ENCODE measurements at regions not wholly inside any gene's neighbourhood (a gene's known extent, or its start where the extent isn't known, plus 50 kb on each side); places are given as distances from the start of the nearest gene placed in this dataset.
A peak's percentile ranks its signal among the peaks of the same experiment; 100 is the strongest.
"Not testable (repeated sequence)": the region's sequence is repeated elsewhere in the genome, so short reads cannot be mapped to it uniquely, and the experiment has no call there.

DNA sequence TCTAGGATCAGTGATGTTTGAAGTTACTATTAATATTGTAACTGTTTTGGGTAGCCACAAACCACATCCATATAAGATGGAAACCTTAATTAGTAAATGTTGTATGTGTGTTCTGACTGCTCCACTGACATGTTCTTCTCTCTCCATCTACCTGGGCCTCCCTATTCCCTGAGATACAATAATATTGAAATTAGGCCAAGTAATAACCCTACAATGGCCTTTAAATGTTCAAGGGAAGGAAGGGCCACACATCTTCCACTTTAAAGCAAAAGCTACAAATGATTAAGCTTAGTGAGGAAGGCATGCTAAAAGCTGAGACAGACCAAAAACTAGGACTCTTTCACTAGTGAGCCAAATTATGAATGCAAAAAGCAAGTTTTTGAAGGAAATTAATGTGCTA lies 176.4 kb upstream of the ANK3 start:
- DNase-seq: no peak

DNA sequence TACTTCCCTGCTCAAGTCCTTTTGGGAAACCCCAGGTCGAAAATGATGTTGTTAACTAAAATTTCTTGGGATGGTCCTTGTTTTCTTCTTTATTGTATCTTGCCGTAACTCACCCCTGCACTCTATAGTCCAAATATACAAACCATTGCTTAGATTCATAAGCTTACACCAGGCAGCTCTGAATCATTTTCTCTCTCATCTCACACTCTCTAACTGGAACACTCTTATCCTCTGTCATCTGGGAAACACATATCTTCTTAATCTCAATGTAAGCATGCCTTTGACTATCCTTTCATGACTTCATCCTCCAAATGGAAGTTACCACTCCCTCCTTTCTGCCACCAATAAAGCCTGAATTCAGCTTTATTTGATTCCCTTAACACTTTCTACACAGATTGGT lies 175.8 kb upstream of the ANK3 start:
- DNase-seq: no peak

DNA sequence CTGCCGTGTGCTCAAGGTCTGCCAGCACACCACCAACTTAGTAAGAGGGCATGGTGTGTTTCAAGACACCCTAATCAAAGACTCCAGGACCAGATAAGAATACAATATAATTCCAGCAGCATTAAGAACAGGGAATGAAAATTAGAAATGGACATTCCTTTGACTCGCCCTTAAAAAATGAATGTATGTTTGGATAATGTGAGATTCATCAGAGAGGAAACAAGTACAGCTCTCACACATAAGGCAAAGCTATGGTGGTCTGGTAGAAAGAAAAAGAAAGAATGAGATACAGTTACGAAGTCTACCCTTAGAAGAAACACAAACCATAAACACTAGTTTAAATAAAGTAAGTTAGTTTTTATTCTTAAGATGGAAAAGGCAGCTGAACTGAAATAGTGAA lies 174.8 kb upstream of the ANK3 start:
- DNase-seq: peak; percentile 40

DNA sequence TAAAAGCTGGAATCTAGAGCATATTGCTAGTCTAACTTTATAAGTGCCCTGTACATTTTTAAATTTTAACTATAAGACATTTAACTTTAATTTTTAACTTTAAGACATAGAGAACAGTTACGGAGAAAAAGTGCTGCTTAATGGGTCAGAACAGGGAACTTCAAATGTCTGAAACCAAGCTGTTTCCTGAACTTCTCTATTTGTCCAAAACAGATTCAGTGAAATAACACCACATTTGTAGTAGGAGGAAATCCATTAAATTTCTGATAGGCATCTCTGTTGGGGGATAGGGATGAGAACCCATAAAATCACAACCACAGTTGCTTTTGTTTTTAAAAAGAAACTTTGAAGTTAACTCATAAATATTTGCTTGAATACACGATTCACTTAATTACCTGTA lies 170.8 kb upstream of the ANK3 start:
- DNase-seq: no peak

DNA sequence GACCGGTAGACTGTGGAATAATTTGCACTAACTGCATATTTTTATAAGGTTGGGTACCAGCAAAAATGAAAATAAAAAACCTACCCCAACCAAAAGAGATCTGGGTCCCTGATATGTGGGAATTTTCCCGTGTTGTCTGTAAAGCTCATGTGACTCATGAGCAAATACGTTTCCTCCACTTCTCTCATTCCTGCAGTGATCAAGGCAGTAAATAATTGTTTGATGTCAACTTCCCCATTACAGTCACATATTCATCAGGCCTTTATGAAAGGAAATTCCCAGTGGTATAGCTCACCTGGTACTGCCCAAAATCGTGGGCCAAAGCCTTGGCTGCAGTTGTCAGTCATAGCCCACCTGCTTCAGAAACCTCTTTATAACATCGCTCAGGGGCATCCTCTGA lies 166.0 kb upstream of the ANK3 start:
- no peak for DNase-seq

DNA sequence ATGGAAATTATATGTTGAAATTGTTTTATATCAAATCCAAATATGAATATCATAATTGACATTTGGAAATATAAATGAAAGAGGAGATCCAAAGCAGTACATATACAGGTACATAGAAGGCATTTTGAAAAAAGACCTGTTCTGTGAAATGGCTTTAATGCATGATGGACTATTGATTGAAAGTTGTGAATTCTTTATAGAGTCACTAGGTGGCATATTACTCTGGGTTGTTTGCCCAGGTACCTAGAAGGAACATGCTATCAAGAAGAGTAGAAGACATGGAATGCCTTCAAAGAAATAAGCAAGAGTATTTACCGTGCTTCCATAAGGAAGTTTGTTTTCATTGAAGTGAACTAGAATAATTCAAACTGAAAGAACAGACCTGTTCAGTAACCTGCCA lies 160.0 kb upstream of the ANK3 start:
- DNase-seq: no peak

DNA sequence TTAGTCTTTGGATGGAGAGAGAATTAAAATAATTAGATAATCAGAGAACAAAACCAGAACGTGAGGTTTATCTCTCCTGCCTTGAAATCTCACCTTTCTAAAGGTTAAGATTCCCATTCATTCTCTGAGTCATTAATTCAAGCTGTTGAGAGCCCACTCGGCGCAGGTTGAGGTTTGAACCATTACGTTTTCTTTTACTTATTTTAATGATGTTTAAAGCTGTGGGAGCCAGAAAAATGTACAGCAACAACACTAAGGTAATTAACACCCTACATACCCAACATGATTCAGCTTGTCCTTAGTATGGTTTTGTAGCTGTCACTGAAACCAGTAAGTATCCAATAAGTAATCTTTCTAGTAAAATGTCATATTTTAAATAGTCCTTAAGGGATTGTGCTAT lies 153.0 kb upstream of the ANK3 start:
- no peak for DNase-seq

DNA sequence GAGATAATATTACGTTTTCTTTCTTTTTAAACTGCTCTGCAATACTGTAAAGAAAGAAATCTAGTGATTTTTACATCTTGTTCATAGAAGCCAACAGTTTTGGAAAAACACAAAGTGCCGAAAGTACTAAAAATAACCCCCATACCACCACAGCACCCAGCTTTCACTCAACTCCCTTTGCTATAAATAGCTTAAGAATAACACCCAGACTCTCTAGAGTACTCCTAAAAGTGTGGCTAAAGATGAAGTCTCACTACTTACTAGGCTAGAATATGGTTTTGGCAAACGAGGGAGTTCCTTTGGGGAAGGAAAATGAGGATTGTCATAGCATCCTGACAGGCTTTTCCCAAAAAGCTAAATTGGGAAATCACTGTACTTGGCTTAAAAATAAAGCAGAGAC lies 151.8 kb upstream of the ANK3 start:
- DNase-seq: no peak

DNA sequence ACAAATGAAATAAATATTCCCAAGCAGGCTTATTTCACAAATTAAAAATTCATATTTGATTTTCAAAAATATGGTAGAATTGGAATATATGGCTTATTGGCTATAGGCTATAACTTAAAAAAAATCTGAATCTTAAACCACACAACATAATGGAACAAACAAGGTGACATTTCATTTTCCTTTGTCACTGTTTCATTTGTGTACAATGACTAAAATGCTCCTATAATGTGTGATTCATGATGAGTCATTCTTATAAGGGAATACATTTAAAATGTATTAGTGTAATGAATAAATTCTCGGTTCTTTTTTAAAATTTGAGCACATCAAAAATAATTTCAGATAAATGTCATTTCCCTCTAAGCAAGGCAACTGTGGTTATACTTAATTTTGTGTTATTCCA lies 148.0 kb upstream of the ANK3 start:
- no peak for DNase-seq

DNA sequence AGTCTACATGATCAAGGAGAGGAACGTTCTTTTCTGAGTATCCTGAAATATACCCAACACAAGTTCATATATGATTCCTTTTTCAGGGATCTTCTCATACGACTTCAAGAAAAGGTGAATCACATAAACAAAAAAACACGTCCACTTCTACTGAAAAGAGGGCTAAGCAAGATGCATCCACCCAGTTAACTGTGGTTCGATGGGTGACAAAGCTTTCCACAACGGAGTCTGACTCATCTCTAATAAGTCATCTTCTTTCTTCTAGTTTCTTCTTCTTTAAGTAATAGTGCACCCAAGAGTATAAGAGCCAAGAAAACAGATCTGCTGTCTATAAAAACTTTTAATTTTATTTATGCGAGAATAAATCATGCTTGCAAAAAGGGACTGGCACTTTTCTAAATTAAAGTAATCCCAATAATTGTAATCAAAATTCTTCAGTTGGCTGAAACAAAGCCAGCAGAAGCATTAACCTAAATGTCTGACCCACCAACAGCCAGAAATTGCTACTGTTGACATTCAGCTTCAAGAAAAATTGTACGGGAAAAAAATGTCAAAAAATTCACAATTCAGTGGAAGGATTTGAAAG lies 146.9 kb upstream of the ANK3 start:
- peak; percentile 48 for DNase-seq

DNA sequence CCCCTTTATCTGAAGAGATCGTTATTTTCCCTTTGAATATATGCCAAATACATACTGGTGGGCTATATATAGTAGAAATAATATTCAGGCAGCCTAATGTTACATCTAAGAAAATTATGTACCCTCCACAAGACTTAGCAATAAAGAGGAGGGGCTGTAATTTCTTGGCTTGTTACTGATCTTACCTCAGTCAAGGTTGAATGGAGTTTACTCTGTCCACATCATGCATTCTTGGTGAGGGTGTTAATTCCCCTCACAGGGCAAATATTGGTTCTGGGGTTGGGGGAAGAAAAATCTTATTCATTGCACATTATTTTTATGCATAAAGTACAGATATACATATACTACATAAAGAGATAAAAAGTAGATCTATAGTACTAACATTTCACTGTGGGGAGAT lies 145.8 kb upstream of the ANK3 start:
- no peak for DNase-seq

DNA sequence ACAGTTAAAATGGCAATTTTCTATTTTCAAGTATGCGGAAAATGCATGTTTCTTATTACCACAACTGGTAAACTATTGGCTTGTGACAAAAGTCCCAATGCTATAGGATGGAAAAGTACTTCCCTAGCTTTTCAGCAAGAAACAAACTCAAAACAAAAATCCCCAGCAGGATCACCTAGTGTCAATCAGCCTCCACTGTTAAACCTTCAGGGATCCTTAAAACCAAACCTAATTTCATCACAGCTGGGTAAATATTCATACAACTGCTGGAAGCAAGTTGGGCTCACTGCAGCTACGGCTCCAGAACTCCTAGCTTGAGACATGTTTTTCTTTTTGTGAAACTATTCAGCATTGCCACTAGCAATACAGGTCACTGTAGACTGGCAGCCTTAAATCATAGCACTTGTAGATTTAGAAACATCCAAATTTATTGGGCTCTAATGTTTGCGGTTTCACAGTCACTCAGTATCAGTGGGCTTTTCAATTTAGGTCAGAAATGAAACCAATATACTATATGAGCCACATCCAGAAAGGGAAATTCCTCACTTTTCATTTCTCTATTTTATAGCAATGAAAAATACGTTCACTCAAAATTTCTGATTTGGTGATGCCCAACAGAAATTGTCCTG lies 145.2 kb upstream of the ANK3 start:
- no peak for DNase-seq

DNA sequence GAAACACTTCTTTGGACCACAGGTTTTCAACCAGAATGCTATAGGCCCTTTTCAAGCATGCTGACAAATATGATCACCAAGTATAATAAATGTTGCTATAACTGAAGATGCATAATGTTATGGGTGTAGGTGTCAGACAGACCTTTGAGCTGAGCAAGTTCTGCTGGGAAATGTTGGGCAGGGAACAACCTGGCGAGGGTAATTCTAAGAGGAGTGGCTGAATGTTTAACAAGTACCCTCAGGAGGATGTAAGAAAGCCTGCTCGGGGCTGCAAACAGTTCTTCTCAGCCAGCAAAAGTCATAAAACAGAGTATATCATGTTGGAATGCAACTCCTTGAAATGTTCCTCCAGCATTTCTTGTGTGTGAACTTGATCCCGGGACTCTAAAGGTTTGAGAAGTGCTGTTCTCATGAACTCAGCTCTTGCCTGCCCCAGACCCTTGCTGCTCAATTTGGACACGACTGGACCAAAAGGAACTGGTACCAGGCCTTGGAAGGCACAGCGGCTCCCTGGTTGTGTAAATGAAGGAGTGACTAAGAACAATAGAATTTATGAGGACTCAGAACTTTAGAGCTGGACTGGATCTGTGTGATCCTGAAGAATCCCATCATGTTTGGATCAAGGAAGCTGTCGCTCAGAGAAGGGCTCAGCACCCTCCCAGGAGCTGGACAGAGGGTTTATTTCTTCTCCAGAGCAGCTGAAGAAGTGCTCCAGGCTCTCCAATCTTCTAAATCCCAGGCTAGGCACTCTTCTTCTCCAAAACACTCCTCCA lies 143.2 kb upstream of the ANK3 start:
- DNase-seq: no peak

DNA sequence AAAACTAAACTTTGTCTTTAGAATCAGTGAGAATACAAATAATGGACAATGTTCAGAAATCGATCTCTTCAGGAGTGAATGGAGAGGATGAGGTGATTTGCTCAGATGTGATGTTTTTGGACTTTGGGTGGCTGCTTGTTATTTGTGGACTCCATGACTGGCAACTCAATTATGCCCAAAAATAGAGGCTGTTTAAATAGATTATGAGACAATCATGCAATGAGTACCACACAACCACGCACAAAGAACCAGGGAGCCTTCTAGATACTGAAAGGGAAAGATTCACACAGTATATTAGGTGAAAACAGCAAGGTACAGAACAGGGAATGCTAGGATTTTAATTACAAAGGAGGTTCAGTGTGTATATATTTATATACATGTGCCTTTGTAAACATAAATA lies 141.3 kb upstream of the ANK3 start:
- DNase-seq: no peak

DNA sequence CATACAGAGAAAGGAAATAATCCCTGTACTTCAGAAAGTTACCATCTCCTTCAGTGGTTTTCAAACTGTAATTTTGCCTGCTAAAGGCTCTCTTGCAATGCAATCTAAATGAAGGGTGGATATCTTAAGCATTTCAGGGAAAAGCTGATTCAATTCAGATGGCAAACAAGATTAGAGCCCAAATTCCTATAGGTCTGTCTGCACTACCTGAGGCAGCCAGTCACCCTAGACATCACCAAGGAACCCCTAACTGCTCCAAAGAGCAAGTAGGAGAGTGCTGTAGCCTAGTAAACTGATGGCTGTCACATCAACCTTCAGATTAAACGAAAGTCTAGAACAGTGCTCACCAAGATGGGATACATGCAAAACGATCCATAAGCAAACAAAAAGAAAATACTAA lies 138.0 kb upstream of the ANK3 start:
- DNase-seq: no peak

DNA sequence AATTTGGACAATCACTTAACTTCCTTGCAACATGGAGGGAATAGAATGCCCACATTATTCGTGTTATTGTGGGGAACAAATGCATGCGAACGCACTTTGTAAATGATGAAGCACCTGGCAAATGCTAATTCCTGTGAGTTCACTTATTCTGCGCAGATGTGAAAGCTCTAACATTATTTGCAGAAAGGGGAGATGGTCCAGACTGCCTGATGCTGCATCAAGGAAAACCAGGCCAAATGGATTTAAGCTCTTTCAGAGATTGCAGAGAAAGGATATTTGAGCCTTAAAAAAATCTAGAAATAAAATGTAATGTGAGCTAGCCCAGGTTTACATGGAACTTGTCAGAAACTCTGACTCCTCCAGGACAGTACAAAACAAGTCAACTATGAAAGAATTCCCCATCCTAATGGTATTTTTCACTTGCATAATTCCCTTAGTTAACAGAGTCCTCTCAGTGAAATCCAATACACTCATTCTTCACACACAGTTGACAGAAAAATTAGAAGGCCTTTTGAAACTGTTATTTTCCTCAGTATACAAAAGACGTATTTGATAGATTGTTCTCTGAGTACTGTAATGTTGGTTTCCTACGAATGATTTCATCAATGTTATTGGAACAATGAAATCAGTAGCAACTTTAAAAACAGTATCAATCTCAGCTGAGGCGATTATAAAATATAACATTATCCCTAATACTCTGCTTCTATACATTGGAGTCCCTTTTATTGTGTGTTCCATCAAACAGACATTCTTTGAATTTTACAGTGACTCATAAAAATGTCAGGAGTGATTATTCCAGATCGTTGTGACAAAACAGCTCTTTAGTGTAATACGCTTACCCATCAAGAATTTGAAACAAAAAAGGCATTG lies 136.3 kb upstream of the ANK3 start:
- DNase-seq: peak; percentile 44

DNA sequence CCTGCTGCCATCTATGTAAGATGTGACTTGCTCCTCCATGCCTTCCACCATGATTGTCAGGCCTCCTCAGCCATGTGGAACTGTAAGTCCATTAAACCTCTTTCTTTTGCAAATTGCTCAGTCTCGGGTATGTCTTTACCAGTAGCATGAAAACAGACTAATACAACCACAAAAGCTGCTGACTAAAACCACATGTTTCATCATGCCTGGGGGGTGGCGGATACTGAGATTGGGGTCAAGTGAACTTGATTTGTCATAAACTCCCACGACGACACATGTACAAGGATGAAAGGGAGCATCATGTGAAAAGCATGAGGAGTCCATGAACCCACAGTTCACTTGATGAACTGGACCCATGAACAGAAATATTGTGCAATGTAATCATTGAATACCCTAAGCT lies 134.9 kb upstream of the ANK3 start:
- DNase-seq: peak; percentile 75

DNA sequence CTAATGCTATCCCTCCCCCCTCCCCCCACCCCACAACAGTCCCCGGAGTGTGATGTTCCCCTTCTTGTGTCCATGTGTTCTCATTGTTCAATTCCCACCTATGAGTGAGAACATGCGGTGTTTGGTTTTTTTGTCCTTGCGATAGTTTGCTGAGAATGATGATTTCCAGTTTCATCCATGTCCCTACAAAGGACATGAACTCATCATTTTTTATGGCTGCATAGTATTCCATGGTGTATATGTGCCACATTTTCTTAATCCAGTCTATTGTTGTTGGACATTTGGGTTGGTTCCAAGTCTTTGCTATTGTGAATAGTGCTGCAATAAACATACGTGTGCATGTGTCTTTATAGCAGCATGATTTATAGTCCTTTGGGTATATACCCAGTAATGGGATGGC lies 133.7 kb upstream of the ANK3 start:
- DNase-seq: not testable (repeated sequence)

DNA sequence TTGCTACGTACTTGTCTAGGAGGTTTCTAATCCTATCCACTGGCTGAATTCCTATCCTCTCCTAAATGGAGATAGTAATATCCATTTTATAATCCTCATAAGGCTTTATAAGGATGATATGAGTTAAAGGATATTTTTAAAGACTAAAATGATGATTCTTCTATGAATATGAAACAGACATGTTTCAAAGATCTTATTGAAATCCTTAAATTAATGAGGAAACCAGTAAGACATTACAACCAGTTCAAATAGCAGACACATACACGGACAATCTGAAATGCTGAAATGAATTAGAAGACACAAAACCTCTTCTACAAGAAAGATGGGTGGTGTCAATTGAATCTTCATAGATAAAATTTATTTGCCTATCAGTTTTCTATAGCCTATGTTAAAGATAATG lies 132.9 kb upstream of the ANK3 start:
- no peak for DNase-seq

DNA sequence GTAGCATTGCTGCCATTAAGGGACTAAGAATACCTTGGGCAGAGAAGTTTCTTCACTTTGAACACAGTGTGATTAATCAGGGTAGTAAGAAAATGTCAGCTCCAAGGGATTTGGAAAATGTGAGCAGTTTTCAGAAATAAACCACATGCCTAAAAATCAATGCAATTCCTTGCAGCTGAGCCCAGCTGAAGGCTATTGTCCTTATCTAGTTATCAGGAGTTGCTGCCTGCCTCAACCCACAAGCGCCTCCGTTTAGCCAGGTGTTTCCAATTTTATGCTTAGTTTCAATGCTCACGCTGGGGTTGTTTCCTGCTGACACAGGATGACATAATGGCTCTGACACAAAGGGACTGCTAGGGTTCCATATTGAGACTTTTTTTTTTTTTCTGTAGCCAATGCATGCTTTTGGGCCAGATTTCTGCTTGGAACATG lies 132.3 kb upstream of the ANK3 start:
- peak; percentile 69 for DNase-seq

DNA sequence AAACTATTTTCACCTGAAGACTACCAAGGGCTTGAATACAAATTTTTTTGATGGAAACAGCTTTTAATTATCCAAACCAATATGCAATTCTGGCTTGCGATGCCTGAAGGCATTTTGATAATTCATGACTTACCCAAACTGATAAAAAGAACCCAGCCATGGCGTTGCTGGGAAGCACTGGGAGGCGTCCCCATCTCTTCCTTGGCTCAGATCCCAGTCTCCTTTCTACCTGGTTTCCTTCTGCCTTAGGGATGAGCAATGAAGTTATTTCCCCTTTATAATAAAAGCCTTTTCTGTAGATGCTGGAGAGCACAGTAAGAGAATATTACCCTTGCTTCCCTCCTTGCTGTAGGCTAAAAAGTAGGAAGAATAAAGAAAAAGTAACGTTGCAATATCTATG lies 129.1 kb upstream of the ANK3 start:
- DNase-seq: no peak

DNA sequence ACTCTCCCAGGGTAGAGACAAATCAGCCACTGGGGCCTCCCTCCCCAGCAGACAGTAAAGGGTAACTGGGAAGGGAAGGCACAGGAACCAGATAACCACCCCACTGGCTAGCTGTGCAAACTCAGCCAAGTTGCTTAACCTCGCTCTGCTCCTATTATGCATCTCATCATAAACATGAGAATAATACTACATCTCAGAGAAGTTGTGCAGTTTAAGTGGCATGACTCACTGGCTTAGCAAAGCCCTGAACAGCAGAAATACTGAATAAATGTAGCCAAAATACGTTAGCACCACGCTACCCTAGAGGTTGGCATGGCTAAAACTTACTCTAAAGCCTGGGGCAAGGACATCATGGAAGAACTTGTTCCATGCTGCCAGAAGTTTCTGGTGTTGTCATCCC lies 128.1 kb upstream of the ANK3 start:
- no peak for DNase-seq

DNA sequence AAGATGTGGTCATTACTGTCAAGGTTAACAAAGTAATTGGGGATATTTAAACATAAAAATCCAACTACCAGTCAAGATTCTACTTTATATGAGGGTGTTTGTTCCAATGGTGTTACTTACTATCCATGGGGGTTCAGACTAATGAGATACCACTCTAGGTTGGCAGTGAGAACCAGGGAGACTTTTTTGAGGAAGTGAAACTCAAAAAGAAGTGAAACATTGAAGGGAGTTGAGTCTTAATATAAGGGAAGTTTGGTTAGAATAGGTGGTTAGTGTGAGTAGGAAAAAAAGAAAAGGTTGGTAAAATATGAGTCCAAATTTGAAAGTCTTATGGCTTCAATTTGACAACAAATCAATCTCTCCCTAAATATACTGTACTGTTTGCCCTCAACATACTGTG lies 123.6 kb upstream of the ANK3 start:
- no peak for DNase-seq
